Heart right ventricle (tissue), 16 donors: ENCODE measurements at regions not wholly inside any gene's neighbourhood (a gene's known extent, or its start where the extent isn't known, plus 50 kb on each side); places are given as distances from the start of the nearest gene placed in this dataset.

Source experiments
- ATAC-seq, 8 donors: fragments of 200-7000 bp; cut with Tn5 transposase; one replicate each; pipeline ENCODE4 v1.9.1; 2020; ENCODE audit warnings: mild to moderate bottlenecking in 8 of 8, moderate library complexity in 8 of 8, moderate number of reproducible peaks in 1 of 8
- DNase-seq, 2 donors: peaks; one replicate each; pipeline ENCODE4 v3.0.0-alpha.2; 2020
- H3K27ac ChIP-seq, 10 donors: fragments of 200-600 bp; sonication (generic) in 2 of 10; one replicate each; pipeline versions ENCODE4 v1.5.0 to v1.8.0; 2020 to 2022; ENCODE audit warnings: mild to moderate bottlenecking in 3 of 10
- H3K27me3 ChIP-seq, 7 donors: fragments of 200-600 bp; one replicate each; pipeline ENCODE4 v1.8.0; 2021 to 2022; ENCODE audit warnings: mild to moderate bottlenecking in 2 of 7
- H3K36me3 ChIP-seq, 9 donors: fragments of 200-600 bp; sonication (generic) in 1 of 9; one replicate each; pipeline versions ENCODE4 v1.5.0 to v1.8.0; 2020 to 2022; ENCODE audit warnings: mild to moderate bottlenecking in 2 of 9
- H3K4me1 ChIP-seq, 9 donors: fragments of 200-600 bp; sonication (generic) in 1 of 9; one replicate each; pipeline versions ENCODE4 v1.5.0 to v1.8.0; 2020 to 2022; ENCODE audit warnings: mild to moderate bottlenecking in 4 of 9
- H3K4me3 ChIP-seq, 10 donors: fragments of 200-600 bp; sonication (generic) in 2 of 10; one replicate each; pipeline versions ENCODE4 v1.5.0 to v1.8.0; 2020 to 2022; ENCODE audit warnings: mild to moderate bottlenecking in 7 of 10, moderate library complexity in 2 of 10
- H3K9me3 ChIP-seq, 11 donors: fragments of 200-600 bp in 10 of 11; sonication (generic) in 2 of 11; one replicate each; pipeline versions ENCODE4 v1.5.0 to v1.8.0; 2013 to 2022; ENCODE audit warnings: mild to moderate bottlenecking in 2 of 11, control low read depth in 1 of 11, moderate library complexity in 1 of 11
- CTCF ChIP-seq, 9 donors: fragments of 200-600 bp; sonication (generic) in 2 of 9; IDR thresholded peaks; one replicate each; pipeline versions ENCODE4 v1.5.0 to v1.8.0; 2021 to 2022; ENCODE audit warnings: antibody characterized with exemption in 9 of 9, mild to moderate bottlenecking in 5 of 9, moderate library complexity in 1 of 9
- WGBS, 2 donors: extraction: QIAGEN DNeasy Blood & Tissue Kit; methylation state at CpG; one replicate each; pipeline ENCODE4 v1.1.7; 2013; ENCODE audit warnings: inconsistent platforms in 1 of 2; 5-methylcytosine and 5-hydroxymethylcytosine counted together
- intact Hi-C, 10 donors: fragments of 100-400 bp; cut with DNase I; formaldehyde crosslinking; loops; one replicate each; pipeline versions ENCODE4 v1.11.1 to v1.14.2; 2022
- donor health status: Arrhythmogenic right ventricular cardiomyopathy.
- donor health status: ischemic (EF 13 %, LVEDD 7.1; RV severe dilation, severe dysfunction).
- donor health status: healthy with polysubstance abuse.
- donor health status: DM: no; HTN: yes; CAD: no.
- donor health status: DM: no; HTN: no; CAD: no.
- donor health status: ischemic (EF 25% LVEDD 6.9; RV normal size, moderate dysfunction).
- donor health status: ischemic (EF 25% LVEDD 5.7; RV mildly dilated, moderate dysfunction).
- donor health status: healthy.
- donor health status: DM: yes; HTN: yes; CAD: no.
- donor health status: Ischemic cardiomyopathy.
- donor health status: ischemic (EF 35%, LVEDD 5.7; RV mildly dilated, moderate dysfunction).
- donor health status: nonischemic (EF 11% LVEDD 7.7; RV severe dilation, severe dysfunction).
- donor health status: DM: yes; HTN: yes; CAD: no.
- donor health status: PGD.
- donor health status: ischemic (EF 29% LVEDD 5.4; RV normal size, mild dysfunction).
- donor health status: nonischemic (EF 23%, LVEDD 6.1; RV moderate dilation, normal function).

- peak in 1 of 2 donors; percentile 3 for DNase-seq
- intact Hi-C loops = no loop called here
- 31 to 34% methylated on average over 4 of the region's 4 CpGs for WGBS, 2 donors
- no peak for ATAC-seq
- Histone ChIP-seq H3K4me1 (peaks cover 0 to 5% (median 0%) of the 10 kb centered on the region in 9 donors), H3K9me3 (peaks cover 0 to 21% (median 0%) of the 10 kb centered on the region in 11 donors), H3K36me3 (no peaks in the 10 kb centered on the region), H3K4me3 (no peak overlapping the region), H3K27ac (no peak overlapping the region), H3K27me3 (no peaks in the 10 kb centered on the region)
- no peak for TF ChIP-seq CTCF (IDR thresholded peaks at IDR 0.05)
Measured at GRCh38 chrY:18958846-18959245, 185.3 kb upstream of the HSFY2 start.

- no peak for DNase-seq
- 81 to 89% methylated on average over 7 of the region's 7 CpGs for WGBS, 2 donors
- no peak for ATAC-seq
- no peaks in the 10 kb centered on the region for H3K36me3 ChIP-seq
- peaks cover 0 to 6% (median 0%) of the 10 kb centered on the region in 11 donors for H3K9me3 ChIP-seq
- no peaks in the 10 kb centered on the region for H3K4me1 ChIP-seq
- TF ChIP-seq CTCF (IDR thresholded peaks at IDR 0.05) = no peak
- H3K4me3 ChIP-seq = no peak overlapping the region
- intact Hi-C loops = no loop called here
- H3K27ac ChIP-seq = no peak overlapping the region
- H3K27me3 ChIP-seq = no peaks in the 10 kb centered on the region
Measured at GRCh38 chrY:18951657-18952435, 178.3 kb upstream of the HSFY2 start.

DNA sequence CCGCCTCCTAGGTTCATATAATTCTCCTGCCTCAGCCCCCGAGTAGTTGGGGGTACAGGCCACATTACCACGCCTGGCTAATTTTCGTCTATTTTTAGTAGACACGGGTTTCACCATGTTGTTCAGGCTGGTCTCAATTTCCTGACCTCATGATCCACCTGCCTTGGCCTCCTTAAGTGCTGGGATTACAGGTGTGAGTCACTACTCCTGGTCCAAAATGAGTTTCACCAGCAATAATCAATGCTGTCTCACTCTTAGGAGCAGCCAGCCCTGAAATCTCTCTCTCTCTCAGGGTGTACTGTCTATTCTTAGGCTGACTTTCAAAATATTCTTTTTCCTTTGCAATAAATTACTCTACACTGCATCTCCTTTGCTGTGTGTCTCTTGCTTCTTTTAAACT, 177.5 kb upstream of the HSFY2 start:
- TF ChIP-seq CTCF (IDR thresholded peaks at IDR 0.05) = no peak
- Histone ChIP-seq H3K36me3 (no peaks in the 10 kb centered on the region), H3K27ac (no peak overlapping the region), H3K9me3 (peaks cover 0 to 6% (median 0%) of the 10 kb centered on the region in 11 donors), H3K4me1 (no peaks in the 10 kb centered on the region), H3K27me3 (no peaks in the 10 kb centered on the region), H3K4me3 (no peak overlapping the region)
- ATAC-seq = no peak
- WGBS, 2 donors = 77 to 83% methylated on average over 5 of the region's 5 CpGs
- no peak for DNase-seq
- intact Hi-C loops = no loop called here

GRCh38 chrY:18936831-18937230, 163.3 kb upstream of the HSFY2 start:
- ATAC-seq = no peak
- intact Hi-C loops = no loop called here
- no peaks in the 10 kb centered on the region for H3K4me1 ChIP-seq

More at GRCh38 chrY:18936831-18937230, 163.3 kb upstream of the HSFY2 start:
- Histone ChIP-seq H3K4me3 (no peak overlapping the region), H3K36me3 (no peaks in the 10 kb centered on the region), H3K27ac (no peak overlapping the region), H3K27me3 (no peaks in the 10 kb centered on the region), H3K9me3 (no peaks in the 10 kb centered on the region)
- TF ChIP-seq CTCF (IDR thresholded peaks at IDR 0.05) = no peak
- no peak for DNase-seq
